HepG2 (cell line): ENCODE measurements at regions not wholly inside any gene's neighbourhood (a gene's known extent, or its start where the extent isn't known, plus 50 kb on each side); places are given as distances from the start of the nearest gene placed in this dataset.

Experiments used
- CENPX ChIP-seq: sonication (generic); formaldehyde crosslinking; IDR thresholded peaks from 2 replicates; pipeline ENCODE4 v1.9.0; 2021; ENCODE audit warnings: mild to moderate bottlenecking, missing genetic modification reagents, moderate library complexity
- CREM ChIP-seq, 2 experiments: sonication (generic) in 1 of 2; formaldehyde crosslinking in 1 of 2; IDR thresholded peaks; 2 replicates each; pipeline versions ENCODE4 v1.4.0 to v1.6.1; 2016 to 2020; ENCODE audit warnings: antibody characterized with exemption in 1 of 2, mild to moderate bottlenecking in 1 of 2, missing genetic modification reagents in 1 of 2
- KDM1A ChIP-seq: IDR thresholded peaks from 2 replicates; pipeline ENCODE4 v1.6.1; 2016; ENCODE audit warnings: missing compliant biosample characterization
- KDM5B ChIP-seq: sonication (generic); formaldehyde crosslinking; IDR thresholded peaks from 2 replicates; pipeline ENCODE4 v1.4.0; 2020; ENCODE audit warnings: missing genetic modification reagents, mild to moderate bottlenecking, borderline replicate concordance
- NFKB2 ChIP-seq: sonication (generic); formaldehyde crosslinking; IDR thresholded peaks from 2 replicates; pipeline ENCODE4 v1.4.0; 2020; ENCODE audit warnings: missing genetic modification reagents, borderline replicate concordance
- NR3C1 ChIP-seq: sonication (generic); formaldehyde crosslinking; IDR thresholded peaks from 2 replicates; pipeline ENCODE4 v1.4.0; 2020; ENCODE audit warnings: missing genetic modification reagents
- NRL ChIP-seq: sonication (generic); formaldehyde crosslinking; IDR thresholded peaks from 2 replicates; pipeline ENCODE4 v1.5.0; 2020; ENCODE audit warnings: missing genetic modification reagents, mild to moderate bottlenecking, moderate library complexity, borderline replicate concordance
- RBM22 ChIP-seq: fragments of 200-400 bp; formaldehyde crosslinking; optimal IDR thresholded peaks from 2 replicates; pipeline ENCODE3; 2017; ENCODE audit warnings: mild to moderate bottlenecking, low read length, moderate library complexity
- RFXANK ChIP-seq: IDR thresholded peaks from 2 replicates; pipeline ENCODE4 v1.6.1; 2016
- ZIK1 ChIP-seq: sonication (generic); formaldehyde crosslinking; IDR thresholded peaks from 2 replicates; pipeline ENCODE4 v1.5.0; 2020; ENCODE audit warnings: mild to moderate bottlenecking, low read depth, missing genetic modification reagents, borderline replicate concordance
- ZNF619 ChIP-seq: sonication (generic); formaldehyde crosslinking; IDR thresholded peaks from 2 replicates; pipeline ENCODE4 v1.4.0; 2020; ENCODE audit warnings: mild to moderate bottlenecking, missing genetic modification reagents
- ZNF660 ChIP-seq: sonication (generic); formaldehyde crosslinking; IDR thresholded peaks from 2 replicates; pipeline ENCODE4 v1.5.1; 2020; ENCODE audit warnings: mild to moderate bottlenecking, low read depth, missing genetic modification reagents, borderline replicate concordance
- TF ChIP-seq, protein P1 (sequence below): sonication (generic); formaldehyde crosslinking; IDR thresholded peaks from 2 replicates; pipeline ENCODE4 v1.9.0; 2021; ENCODE audit warnings: missing genetic modification reagents, mild to moderate bottlenecking, borderline replicate concordance
- TF ChIP-seq, protein P2 (sequence below): sonication (generic); formaldehyde crosslinking; conservative IDR thresholded peaks from 2 replicates; pipeline ENCODE4 v1.4.0; 2020; ENCODE audit warnings: missing genetic modification reagents
- TF ChIP-seq, protein P3 (sequence below): sonication (generic); formaldehyde crosslinking; IDR thresholded peaks from 2 replicates; pipeline ENCODE4 v1.5.1; 2020; ENCODE audit warnings: missing genetic modification reagents, mild to moderate bottlenecking, borderline replicate concordance
- TF ChIP-seq, protein P4 (sequence below): IDR thresholded peaks from 2 replicates; pipeline ENCODE4 v1.6.1; 2012; ENCODE audit warnings: low read depth, low read length, improper control_type of control experiment
- TF ChIP-seq, protein P5 (sequence below): sonication (generic); formaldehyde crosslinking; IDR thresholded peaks from 2 replicates; pipeline ENCODE4 v1.5.1; 2020; ENCODE audit warnings: missing genetic modification reagents, mild to moderate bottlenecking, borderline replicate concordance
- TF ChIP-seq, protein P6 (sequence below): sonication (generic); formaldehyde crosslinking; conservative IDR thresholded peaks from 2 replicates; pipeline ENCODE4 v1.4.0; 2020; ENCODE audit warnings: missing genetic modification reagents
- TF ChIP-seq, protein P7 (sequence below): sonication (generic); formaldehyde crosslinking; IDR thresholded peaks from 2 replicates; pipeline ENCODE4 v1.4.0; 2020; ENCODE audit warnings: mild to moderate bottlenecking, missing genetic modification reagents

DNA sequence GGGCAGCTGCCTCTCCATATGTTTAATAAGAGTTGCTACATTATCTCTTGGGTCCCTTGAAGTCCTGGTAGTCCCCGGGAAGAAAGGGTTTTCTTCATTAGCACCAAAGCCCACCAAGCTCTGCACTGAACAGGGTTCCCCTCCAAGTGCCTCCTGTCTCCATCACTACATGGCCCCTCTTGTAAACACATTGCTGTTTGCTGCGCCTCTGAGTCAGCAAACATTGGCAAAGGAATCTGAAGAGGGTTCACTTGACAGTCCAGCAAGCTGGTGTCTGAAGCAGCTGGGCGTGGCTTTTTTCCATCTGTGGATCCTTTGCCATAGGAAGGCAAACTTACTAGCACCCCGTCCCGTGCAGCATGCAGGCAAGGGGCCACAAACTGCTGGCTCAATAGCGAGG, 82.8 kb downstream of the TEX51 start (continued):
- TF ChIP-seq ZNF660 (no peak), CENPX (CRISPR knock-in tag) (no peak), NFKB2 (CRISPR knock-in tag) (no peak), ZIK1 (no peak), KDM5B (CRISPR knock-in tag) (no peak), KDM1A (CRISPR knock-in tag) (no peak), RFXANK (CRISPR knock-in tag) (no peak), NRL (no peak), NR3C1 (no peak), ZNF619 (no peak), RBM22 (no peak), CREM (IDR thresholded peaks at IDR 0.05) (no peak; the same call in 1 of the 2 replicates), CREM (CRISPR knock-in tag; IDR thresholded peaks at IDR 0.05) (no peak)
- TF ChIP-seq, protein P1, sequence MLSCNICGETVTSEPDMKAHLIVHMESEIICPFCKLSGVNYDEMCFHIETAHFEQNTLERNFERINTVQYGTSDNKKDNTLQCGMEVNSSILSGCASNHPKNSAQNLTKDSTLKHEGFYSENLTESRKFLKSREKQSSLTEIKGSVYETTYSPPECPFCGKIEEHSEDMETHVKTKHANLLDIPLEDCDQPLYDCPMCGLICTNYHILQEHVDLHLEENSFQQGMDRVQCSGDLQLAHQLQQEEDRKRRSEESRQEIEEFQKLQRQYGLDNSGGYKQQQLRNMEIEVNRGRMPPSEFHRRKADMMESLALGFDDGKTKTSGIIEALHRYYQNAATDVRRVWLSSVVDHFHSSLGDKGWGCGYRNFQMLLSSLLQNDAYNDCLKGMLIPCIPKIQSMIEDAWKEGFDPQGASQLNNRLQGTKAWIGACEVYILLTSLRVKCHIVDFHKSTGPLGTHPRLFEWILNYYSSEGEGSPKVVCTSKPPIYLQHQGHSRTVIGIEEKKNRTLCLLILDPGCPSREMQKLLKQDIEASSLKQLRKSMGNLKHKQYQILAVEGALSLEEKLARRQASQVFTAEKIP, result no peak
- TF ChIP-seq, protein P2, sequence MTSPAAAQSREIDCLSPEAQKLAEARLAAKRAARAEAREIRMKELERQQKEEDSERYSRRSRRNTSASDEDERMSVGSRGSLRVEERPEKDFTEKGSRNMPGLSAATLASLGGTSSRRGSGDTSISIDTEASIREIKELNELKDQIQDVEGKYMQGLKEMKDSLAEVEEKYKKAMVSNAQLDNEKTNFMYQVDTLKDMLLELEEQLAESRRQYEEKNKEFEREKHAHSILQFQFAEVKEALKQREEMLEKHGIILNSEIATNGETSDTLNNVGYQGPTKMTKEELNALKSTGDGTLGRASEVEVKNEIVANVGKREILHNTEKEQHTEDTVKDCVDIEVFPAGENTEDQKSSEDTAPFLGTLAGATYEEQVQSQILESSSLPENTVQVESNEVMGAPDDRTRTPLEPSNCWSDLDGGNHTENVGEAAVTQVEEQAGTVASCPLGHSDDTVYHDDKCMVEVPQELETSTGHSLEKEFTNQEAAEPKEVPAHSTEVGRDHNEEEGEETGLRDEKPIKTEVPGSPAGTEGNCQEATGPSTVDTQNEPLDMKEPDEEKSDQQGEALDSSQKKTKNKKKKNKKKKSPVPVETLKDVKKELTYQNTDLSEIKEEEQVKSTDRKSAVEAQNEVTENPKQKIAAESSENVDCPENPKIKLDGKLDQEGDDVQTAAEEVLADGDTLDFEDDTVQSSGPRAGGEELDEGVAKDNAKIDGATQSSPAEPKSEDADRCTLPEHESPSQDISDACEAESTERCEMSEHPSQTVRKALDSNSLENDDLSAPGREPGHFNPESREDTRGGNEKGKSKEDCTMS (CRISPR knock-in tag), result no peak
- TF ChIP-seq, protein P3, sequence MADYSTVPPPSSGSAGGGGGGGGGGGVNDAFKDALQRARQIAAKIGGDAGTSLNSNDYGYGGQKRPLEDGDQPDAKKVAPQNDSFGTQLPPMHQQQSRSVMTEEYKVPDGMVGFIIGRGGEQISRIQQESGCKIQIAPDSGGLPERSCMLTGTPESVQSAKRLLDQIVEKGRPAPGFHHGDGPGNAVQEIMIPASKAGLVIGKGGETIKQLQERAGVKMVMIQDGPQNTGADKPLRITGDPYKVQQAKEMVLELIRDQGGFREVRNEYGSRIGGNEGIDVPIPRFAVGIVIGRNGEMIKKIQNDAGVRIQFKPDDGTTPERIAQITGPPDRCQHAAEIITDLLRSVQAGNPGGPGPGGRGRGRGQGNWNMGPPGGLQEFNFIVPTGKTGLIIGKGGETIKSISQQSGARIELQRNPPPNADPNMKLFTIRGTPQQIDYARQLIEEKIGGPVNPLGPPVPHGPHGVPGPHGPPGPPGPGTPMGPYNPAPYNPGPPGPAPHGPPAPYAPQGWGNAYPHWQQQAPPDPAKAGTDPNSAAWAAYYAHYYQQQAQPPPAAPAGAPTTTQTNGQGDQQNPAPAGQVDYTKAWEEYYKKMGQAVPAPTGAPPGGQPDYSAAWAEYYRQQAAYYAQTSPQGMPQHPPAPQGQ (CRISPR knock-in tag), result no peak
- TF ChIP-seq, protein P4, sequence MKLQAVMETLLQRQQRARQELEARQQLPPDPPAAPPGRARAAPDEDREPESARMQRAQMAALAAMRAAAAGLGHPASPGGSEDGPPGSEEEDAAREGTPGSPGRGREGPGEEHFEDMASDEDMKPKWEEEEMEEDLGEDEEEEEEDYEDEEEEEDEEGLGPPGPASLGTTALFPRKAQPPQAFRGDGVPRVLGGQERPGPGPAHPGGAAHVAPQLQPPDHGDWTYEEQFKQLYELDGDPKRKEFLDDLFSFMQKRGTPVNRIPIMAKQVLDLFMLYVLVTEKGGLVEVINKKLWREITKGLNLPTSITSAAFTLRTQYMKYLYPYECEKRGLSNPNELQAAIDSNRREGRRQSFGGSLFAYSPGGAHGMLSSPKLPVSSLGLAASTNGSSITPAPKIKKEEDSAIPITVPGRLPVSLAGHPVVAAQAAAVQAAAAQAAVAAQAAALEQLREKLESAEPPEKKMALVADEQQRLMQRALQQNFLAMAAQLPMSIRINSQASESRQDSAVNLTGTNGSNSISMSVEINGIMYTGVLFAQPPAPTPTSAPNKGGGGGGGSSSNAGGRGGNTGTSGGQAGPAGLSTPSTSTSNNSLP, result no peak
- TF ChIP-seq, protein P5, sequence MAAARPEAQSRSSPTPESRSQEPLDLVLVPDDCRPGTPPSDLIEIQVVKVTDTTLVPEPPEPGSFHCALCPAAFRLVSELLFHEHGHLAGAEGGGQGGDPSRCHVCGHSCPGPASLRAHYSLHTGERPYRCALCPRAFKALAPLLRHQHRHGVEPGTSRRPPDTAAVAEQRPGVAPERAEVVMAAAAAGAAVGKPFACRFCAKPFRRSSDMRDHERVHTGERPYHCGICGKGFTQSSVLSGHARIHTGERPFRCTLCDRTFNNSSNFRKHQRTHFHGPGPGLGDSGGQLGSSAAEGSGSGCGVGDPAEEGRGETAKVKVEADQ (CRISPR knock-in tag), result no peak
- TF ChIP-seq, protein P6, sequence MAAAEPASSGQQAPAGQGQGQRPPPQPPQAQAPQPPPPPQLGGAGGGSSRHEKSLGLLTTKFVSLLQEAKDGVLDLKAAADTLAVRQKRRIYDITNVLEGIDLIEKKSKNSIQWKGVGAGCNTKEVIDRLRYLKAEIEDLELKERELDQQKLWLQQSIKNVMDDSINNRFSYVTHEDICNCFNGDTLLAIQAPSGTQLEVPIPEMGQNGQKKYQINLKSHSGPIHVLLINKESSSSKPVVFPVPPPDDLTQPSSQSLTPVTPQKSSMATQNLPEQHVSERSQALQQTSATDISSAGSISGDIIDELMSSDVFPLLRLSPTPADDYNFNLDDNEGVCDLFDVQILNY, result no peak
- TF ChIP-seq, protein P7, sequence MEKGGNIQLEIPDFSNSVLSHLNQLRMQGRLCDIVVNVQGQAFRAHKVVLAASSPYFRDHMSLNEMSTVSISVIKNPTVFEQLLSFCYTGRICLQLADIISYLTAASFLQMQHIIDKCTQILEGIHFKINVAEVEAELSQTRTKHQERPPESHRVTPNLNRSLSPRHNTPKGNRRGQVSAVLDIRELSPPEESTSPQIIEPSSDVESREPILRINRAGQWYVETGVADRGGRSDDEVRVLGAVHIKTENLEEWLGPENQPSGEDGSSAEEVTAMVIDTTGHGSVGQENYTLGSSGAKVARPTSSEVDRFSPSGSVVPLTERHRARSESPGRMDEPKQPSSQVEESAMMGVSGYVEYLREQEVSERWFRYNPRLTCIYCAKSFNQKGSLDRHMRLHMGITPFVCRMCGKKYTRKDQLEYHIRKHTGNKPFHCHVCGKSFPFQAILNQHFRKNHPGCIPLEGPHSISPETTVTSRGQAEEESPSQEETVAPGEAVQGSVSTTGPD, result no peak
